ENCODE measurements at regions not wholly inside any gene's neighbourhood (a gene's known extent, or its start where the extent isn't known, plus 50 kb on each side); places are given as distances from the start of the nearest gene placed in this dataset.

DNA sequence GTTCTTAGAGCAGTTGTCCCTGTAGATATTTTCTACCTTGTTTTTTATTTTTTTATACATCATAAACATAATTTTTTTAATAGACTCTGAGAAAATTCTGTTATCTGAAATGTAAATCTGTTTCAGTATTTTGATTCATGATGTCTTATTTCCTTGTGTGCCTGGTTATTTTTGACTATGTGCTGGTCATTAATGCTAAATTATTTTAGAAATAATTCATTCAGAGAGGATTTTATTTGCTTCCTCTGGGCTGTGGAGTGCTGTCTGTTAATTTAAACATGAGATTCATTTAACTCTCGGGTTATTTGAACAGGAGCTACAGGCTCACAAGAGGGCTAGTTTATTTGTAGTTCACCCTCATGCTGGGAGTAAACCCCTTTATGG lies 124.3 kb upstream of the PITX1 start:
- in situ Hi-C loops (cut with MboI), result no loop called here
- Histone ChIP-seq H3K4me2 (ENCODE audit: control insufficient read depth, insufficient read depth) (no peak overlapping the region), H3K9ac (ENCODE audit: control insufficient read depth, insufficient read depth, low read length) (no peak overlapping the region), H3K4me3 (no peak overlapping the region), H3K79me2 (ENCODE audit: control insufficient read depth, insufficient read depth, low read length) (no peaks in the 10 kb centered on the region), H3K27ac (ENCODE audit: control insufficient read depth, insufficient read depth) (no peak overlapping the region), H3K36me3 (ENCODE audit: control insufficient read depth in 2 of 2, insufficient read depth in 2 of 2, low read length in 1 of 2) (no peaks in the 10 kb centered on the region), H3K9me3 (replicated peaks; ENCODE audit: control insufficient read depth, insufficient read depth, low read length) (no peaks in the 10 kb centered on the region; the same call in 2 of the 3 replicates), H3K4me1 (ENCODE audit: control insufficient read depth, insufficient read depth, low read length) (no peaks in the 10 kb centered on the region), H4K20me1 (ENCODE audit: control insufficient read depth, insufficient read depth) (no peaks in the 10 kb centered on the region), H3K27me3 (replicated peaks in 1 of 2; ENCODE audit: control insufficient read depth in 2 of 2, insufficient read depth in 2 of 2, low read length in 1 of 2) (no peaks in the 10 kb centered on the region), H2AFZ (ENCODE audit: control insufficient read depth, low read depth, low read length) (no peak overlapping the region)
- ChIA-PET SMC1A (ENCODE audit: uncharacterized antibody, unreplicated experiment) (no interaction called here), RAD21 (ENCODE audit: unreplicated experiment) (no interaction called here), POLR2A (no interaction called here), CTCF (no interaction called here)
- no TSS peak for BruUV-seq (replicated peaks)
- DNase-seq (ENCODE audit: low read depth, low spot score) (no peak), ATAC-seq (no peak), FAIRE-seq (no peak)
- WGBS (ENCODE audit: insufficient coverage, insufficient replicate concordance, low lambda C conversion rate, missing lambda C conversion rate), result 35% methylated on average over 1 of the region's 1 CpG
- intact Hi-C loops (cut with micrococcal nuclease; ENCODE audit: unreplicated experiment), result no loop called here
- TF ChIP-seq STAT1 (conservative IDR thresholded peaks at IDR 0.05) (no peak), E2F8 (IDR thresholded peaks at IDR 0.05; ENCODE audit: low read depth, partially characterized antibody) (no peak), KDM1A (IDR thresholded peaks at IDR 0.05; ENCODE audit: borderline replicate concordance) (no peak), SPI1 (IDR thresholded peaks at IDR 0.05; ENCODE audit: borderline replicate concordance, insufficient read depth, low read depth, low read length) (no peak), CEBPB (IDR thresholded peaks at IDR 0.05; ENCODE audit: borderline replicate concordance in 1 of 2, low read depth in 2 of 2, low read length in 2 of 2) (no peak), NR2C2 (IDR thresholded peaks at IDR 0.05; ENCODE audit: borderline replicate concordance, control insufficient read depth, insufficient read length, low read depth) (no peak), RBBP5 (conservative IDR thresholded peaks at IDR 0.05) (no peak)
- TF ChIP-seq, protein P1, sequence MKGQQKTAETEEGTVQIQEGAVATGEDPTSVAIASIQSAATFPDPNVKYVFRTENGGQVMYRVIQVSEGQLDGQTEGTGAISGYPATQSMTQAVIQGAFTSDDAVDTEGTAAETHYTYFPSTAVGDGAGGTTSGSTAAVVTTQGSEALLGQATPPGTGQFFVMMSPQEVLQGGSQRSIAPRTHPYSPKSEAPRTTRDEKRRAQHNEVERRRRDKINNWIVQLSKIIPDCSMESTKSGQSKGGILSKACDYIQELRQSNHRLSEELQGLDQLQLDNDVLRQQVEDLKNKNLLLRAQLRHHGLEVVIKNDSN (IDR thresholded peaks at IDR 0.05; ENCODE audit: borderline replicate concordance, extremely low read length, insufficient read depth, low read depth, low read length), result no peak
- TF ChIP-seq, protein P2, sequence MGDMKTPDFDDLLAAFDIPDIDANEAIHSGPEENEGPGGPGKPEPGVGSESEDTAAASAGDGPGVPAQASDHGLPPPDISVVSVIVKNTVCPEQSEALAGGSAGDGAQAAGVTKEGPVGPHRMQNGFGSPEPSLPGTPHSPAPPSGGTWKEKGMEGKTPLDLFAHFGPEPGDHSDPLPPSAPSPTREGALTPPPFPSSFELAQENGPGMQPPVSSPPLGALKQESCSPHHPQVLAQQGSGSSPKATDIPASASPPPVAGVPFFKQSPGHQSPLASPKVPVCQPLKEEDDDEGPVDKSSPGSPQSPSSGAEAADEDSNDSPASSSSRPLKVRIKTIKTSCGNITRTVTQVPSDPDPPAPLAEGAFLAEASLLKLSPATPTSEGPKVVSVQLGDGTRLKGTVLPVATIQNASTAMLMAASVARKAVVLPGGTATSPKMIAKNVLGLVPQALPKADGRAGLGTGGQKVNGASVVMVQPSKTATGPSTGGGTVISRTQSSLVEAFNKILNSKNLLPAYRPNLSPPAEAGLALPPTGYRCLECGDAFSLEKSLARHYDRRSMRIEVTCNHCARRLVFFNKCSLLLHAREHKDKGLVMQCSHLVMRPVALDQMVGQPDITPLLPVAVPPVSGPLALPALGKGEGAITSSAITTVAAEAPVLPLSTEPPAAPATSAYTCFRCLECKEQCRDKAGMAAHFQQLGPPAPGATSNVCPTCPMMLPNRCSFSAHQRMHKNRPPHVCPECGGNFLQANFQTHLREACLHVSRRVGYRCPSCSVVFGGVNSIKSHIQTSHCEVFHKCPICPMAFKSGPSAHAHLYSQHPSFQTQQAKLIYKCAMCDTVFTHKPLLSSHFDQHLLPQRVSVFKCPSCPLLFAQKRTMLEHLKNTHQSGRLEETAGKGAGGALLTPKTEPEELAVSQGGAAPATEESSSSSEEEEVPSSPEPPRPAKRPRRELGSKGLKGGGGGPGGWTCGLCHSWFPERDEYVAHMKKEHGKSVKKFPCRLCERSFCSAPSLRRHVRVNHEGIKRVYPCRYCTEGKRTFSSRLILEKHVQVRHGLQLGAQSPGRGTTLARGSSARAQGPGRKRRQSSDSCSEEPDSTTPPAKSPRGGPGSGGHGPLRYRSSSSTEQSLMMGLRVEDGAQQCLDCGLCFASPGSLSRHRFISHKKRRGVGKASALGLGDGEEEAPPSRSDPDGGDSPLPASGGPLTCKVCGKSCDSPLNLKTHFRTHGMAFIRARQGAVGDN (IDR thresholded peaks at IDR 0.05), result no peak
- TF ChIP-seq, protein P3, sequence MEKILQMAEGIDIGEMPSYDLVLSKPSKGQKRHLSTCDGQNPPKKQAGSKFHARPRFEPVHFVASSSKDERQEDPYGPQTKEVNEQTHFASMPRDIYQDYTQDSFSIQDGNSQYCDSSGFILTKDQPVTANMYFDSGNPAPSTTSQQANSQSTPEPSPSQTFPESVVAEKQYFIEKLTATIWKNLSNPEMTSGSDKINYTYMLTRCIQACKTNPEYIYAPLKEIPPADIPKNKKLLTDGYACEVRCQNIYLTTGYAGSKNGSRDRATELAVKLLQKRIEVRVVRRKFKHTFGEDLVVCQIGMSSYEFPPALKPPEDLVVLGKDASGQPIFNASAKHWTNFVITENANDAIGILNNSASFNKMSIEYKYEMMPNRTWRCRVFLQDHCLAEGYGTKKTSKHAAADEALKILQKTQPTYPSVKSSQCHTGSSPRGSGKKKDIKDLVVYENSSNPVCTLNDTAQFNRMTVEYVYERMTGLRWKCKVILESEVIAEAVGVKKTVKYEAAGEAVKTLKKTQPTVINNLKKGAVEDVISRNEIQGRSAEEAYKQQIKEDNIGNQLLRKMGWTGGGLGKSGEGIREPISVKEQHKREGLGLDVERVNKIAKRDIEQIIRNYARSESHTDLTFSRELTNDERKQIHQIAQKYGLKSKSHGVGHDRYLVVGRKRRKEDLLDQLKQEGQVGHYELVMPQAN (conservative IDR thresholded peaks at IDR 0.05), result no peak
- TF ChIP-seq, protein P4, sequence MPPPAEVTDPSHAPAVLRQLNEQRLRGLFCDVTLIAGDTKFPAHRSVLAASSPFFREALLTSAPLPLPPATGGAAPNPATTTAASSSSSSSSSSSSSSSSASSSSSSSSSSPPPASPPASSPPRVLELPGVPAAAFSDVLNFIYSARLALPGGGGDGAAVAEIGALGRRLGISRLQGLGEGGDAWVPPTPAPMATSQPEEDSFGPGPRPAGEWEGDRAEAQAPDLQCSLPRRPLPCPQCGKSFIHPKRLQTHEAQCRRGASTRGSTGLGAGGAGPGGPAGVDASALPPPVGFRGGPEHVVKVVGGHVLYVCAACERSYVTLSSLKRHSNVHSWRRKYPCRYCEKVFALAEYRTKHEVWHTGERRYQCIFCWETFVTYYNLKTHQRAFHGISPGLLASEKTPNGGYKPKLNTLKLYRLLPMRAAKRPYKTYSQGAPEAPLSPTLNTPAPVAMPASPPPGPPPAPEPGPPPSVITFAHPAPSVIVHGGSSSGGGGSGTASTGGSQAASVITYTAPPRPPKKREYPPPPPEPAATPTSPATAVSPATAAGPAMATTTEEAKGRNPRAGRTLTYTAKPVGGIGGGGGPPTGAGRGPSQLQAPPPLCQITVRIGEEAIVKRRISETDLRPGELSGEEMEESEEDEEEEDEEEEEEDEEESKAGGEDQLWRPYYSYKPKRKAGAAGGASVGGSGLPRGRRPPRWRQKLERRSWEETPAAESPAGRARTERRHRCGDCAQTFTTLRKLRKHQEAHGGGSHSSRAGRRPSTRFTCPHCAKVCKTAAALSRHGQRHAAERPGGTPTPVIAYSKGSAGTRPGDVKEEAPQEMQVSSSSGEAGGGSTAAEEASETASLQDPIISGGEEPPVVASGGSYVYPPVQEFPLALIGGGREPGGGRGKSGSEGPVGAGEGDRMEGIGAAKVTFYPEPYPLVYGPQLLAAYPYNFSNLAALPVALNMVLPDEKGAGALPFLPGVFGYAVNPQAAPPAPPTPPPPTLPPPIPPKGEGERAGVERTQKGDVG (CRISPR knock-in tag; IDR thresholded peaks at IDR 0.05), result no peak
